Neuron (in vitro differentiated cells): ENCODE measurements at regions not wholly inside any gene's neighbourhood (a gene's known extent, or its start where the extent isn't known, plus 50 kb on each side); places are given as distances from the start of the nearest gene placed in this dataset.
A peak's percentile ranks its signal among the peaks of the same experiment; 100 is the strongest.

Source experiments
- H2AFZ ChIP-seq: one replicate; pipeline ENCODE4 v1.6.1; 2013; ENCODE audit warnings: low read depth, mild to moderate bottlenecking, inconsistent platforms, low read length, moderate library complexity
- H3K27me3 ChIP-seq: one replicate; pipeline ENCODE4 v1.6.1; 2013; ENCODE audit warnings: low read length; ENCODE audit not compliant: insufficient read depth
- H3K36me3 ChIP-seq: one replicate; pipeline ENCODE4 v1.6.1; 2013; ENCODE audit warnings: low read length; ENCODE audit not compliant: insufficient read depth
- H3K4me1 ChIP-seq: one replicate; pipeline ENCODE4 v1.6.1; 2013; ENCODE audit warnings: low read length; ENCODE audit not compliant: insufficient read depth
- H3K4me3 ChIP-seq: 2 replicates; pipeline ENCODE4 v1.5.1; 2013; ENCODE audit warnings: mild to moderate bottlenecking, low read length, moderate library complexity
- H3K9me3 ChIP-seq: one replicate; pipeline ENCODE4 v1.6.1; 2013; ENCODE audit warnings: low read length

- Histone ChIP-seq H2AFZ (no peak overlapping the region), H3K36me3 (no peaks in the 10 kb centered on the region), H3K4me1 (no peaks in the 10 kb centered on the region)
These were observed 625.5 kb downstream of the CCDC171 start for GRCh38 chr9:16178294-16178693.

GRCh38 chr9:16179566-16179965 lies 626.7 kb downstream of the CCDC171 start:
- Histone ChIP-seq H2AFZ (no peak overlapping the region), H3K4me1 (no peaks in the 10 kb centered on the region)

More at GRCh38 chr9:16178294-16178693, 625.5 kb downstream of the CCDC171 start:
- Histone ChIP-seq H3K27me3 (no peaks in the 10 kb centered on the region), H3K4me3 (no peak overlapping the region), H3K9me3 (no peaks in the 10 kb centered on the region)

GRCh38 chr9:16180091-16180490 lies 627.2 kb downstream of the CCDC171 start:
- Histone ChIP-seq H3K27me3 (no peaks in the 10 kb centered on the region), H3K36me3 (no peaks in the 10 kb centered on the region), H3K4me3 (no peak overlapping the region), H3K9me3 (no peaks in the 10 kb centered on the region), H3K4me1 (no peaks in the 10 kb centered on the region), H2AFZ (no peak overlapping the region)

More at GRCh38 chr9:16179566-16179965, 626.7 kb downstream of the CCDC171 start:
- no peaks in the 10 kb centered on the region for H3K9me3 ChIP-seq
- no peaks in the 10 kb centered on the region for H3K27me3 ChIP-seq
- no peaks in the 10 kb centered on the region for H3K36me3 ChIP-seq
- no peak overlapping the region for H3K4me3 ChIP-seq

GRCh38 chr9:16180546-16180945 lies 627.7 kb downstream of the CCDC171 start:
- Histone ChIP-seq H2AFZ (no peak overlapping the region), H3K4me3 (no peak overlapping the region), H3K9me3 (no peaks in the 10 kb centered on the region), H3K27me3 (no peaks in the 10 kb centered on the region), H3K4me1 (no peaks in the 10 kb centered on the region), H3K36me3 (no peaks in the 10 kb centered on the region)

- no peak overlapping the region for H3K4me3 ChIP-seq
- H3K36me3 ChIP-seq = no peaks in the 10 kb centered on the region
- no peaks in the 10 kb centered on the region for H3K27me3 ChIP-seq
- no peaks in the 10 kb centered on the region for H3K4me1 ChIP-seq
- no peak overlapping the region for H2AFZ ChIP-seq
- no peaks in the 10 kb centered on the region for H3K9me3 ChIP-seq
These were observed 628.7 kb downstream of the CCDC171 start for GRCh38 chr9:16181539-16181938.

GRCh38 chr9:16182784-16183183 lies 629.9 kb downstream of the CCDC171 start:
- H3K4me3 ChIP-seq = no peak overlapping the region
- H2AFZ ChIP-seq = no peak overlapping the region
- no peaks in the 10 kb centered on the region for H3K36me3 ChIP-seq
- no peaks in the 10 kb centered on the region for H3K4me1 ChIP-seq
- no peaks in the 10 kb centered on the region for H3K9me3 ChIP-seq
- no peaks in the 10 kb centered on the region for H3K27me3 ChIP-seq

GRCh38 chr9:16184964-16185646 lies 632.3 kb downstream of the CCDC171 start:
- H3K27me3 ChIP-seq = no peaks in the 10 kb centered on the region
- no peak overlapping the region for H2AFZ ChIP-seq
- H3K36me3 ChIP-seq = no peaks in the 10 kb centered on the region
- H3K4me3 ChIP-seq = no peak overlapping the region
- H3K9me3 ChIP-seq = peaks cover 3% of the 10 kb centered on the region
- no peaks in the 10 kb centered on the region for H3K4me1 ChIP-seq

- no peak overlapping the region for H3K4me3 ChIP-seq
These were observed 638.3 kb downstream of the CCDC171 start for GRCh38 chr9:16191191-16191590.

GRCh38 chr9:16191691-16192402 lies 639.0 kb downstream of the CCDC171 start:
- H3K27me3 ChIP-seq = peaks cover 2% of the 10 kb centered on the region
- H3K9me3 ChIP-seq = peaks cover 3% of the 10 kb centered on the region
- peaks cover 8% of the 10 kb centered on the region for H3K4me1 ChIP-seq
- H3K36me3 ChIP-seq = no peaks in the 10 kb centered on the region
- no peak overlapping the region for H2AFZ ChIP-seq
- peak overlapping the region; percentile 21 for H3K4me3 ChIP-seq

More at GRCh38 chr9:16191191-16191590, 638.3 kb downstream of the CCDC171 start:
- no peak overlapping the region for H2AFZ ChIP-seq
- H3K9me3 ChIP-seq = peaks cover 3% of the 10 kb centered on the region
- peaks cover 2% of the 10 kb centered on the region for H3K27me3 ChIP-seq
- peaks cover 8% of the 10 kb centered on the region for H3K4me1 ChIP-seq
- no peaks in the 10 kb centered on the region for H3K36me3 ChIP-seq

GRCh38 chr9:16192403-16193017 lies 639.7 kb downstream of the CCDC171 start:
- peaks cover 8% of the 10 kb centered on the region for H3K4me1 ChIP-seq
- H3K4me3 ChIP-seq = no peak overlapping the region
- peaks cover 3% of the 10 kb centered on the region for H3K9me3 ChIP-seq

GRCh38 chr9:16193066-16193465 lies 640.2 kb downstream of the CCDC171 start:
- Histone ChIP-seq H3K36me3 (no peaks in the 10 kb centered on the region), H2AFZ (no peak overlapping the region), H3K4me3 (no peak overlapping the region)

More at GRCh38 chr9:16192403-16193017, 639.7 kb downstream of the CCDC171 start:
- peaks cover 2% of the 10 kb centered on the region for H3K27me3 ChIP-seq
- no peaks in the 10 kb centered on the region for H3K36me3 ChIP-seq
- no peak overlapping the region for H2AFZ ChIP-seq

GRCh38 chr9:16196206-16196605 lies 643.4 kb downstream of the CCDC171 start:
- H3K27me3 ChIP-seq = peaks cover 1% of the 10 kb centered on the region
- H2AFZ ChIP-seq = no peak overlapping the region
- no peak overlapping the region for H3K4me3 ChIP-seq
- no peaks in the 10 kb centered on the region for H3K36me3 ChIP-seq
- H3K9me3 ChIP-seq = no peaks in the 10 kb centered on the region
- peaks cover 8% of the 10 kb centered on the region for H3K4me1 ChIP-seq

More at GRCh38 chr9:16193066-16193465, 640.2 kb downstream of the CCDC171 start:
- Histone ChIP-seq H3K4me1 (peaks cover 8% of the 10 kb centered on the region), H3K27me3 (peaks cover 2% of the 10 kb centered on the region), H3K9me3 (peaks cover 3% of the 10 kb centered on the region)
